Left ventricle myocardium inferior (tissue), 1 donor: ENCODE measurements at regions not wholly inside any gene's neighbourhood (a gene's known extent, or its start where the extent isn't known, plus 50 kb on each side); places are given as distances from the start of the nearest gene placed in this dataset.

Experiments used
- DNase-seq: peaks from one replicate; pipeline ENCODE4 v3.0.0-alpha.2; 2020
- H3K27ac ChIP-seq: fragments of 200-600 bp; replicated peaks from 2 replicates; pipeline ENCODE4 v1.8.0; 2021
- H3K27me3 ChIP-seq: fragments of 200-600 bp; 2 replicates; pipeline ENCODE4 v1.8.0; 2021; ENCODE audit warnings: low read depth
- H3K36me3 ChIP-seq: fragments of 200-600 bp; 2 replicates; pipeline ENCODE4 v1.8.0; 2021
- H3K4me1 ChIP-seq: fragments of 200-600 bp; 2 replicates; pipeline ENCODE4 v1.8.0; 2021
- H3K4me3 ChIP-seq: fragments of 200-600 bp; 2 replicates; pipeline ENCODE4 v1.8.0; 2021; ENCODE audit warnings: mild to moderate bottlenecking, moderate library complexity
- H3K9me3 ChIP-seq: fragments of 200-600 bp; replicated peaks from 2 replicates; pipeline ENCODE4 v1.8.0; 2021
- CTCF ChIP-seq: fragments of 200-600 bp; IDR thresholded peaks from 2 replicates; pipeline ENCODE4 v1.8.0; 2021; ENCODE audit warnings: antibody characterized with exemption, mild to moderate bottlenecking, borderline replicate concordance
- intact Hi-C: fragments of 100-400 bp; cut with micrococcal nuclease; formaldehyde crosslinking; loops from one replicate; pipeline ENCODE4 v1.11.0; 2022
- donor health status: DM: no; HTN: yes; CAD: no; lungs with severe emphysema.

DNA sequence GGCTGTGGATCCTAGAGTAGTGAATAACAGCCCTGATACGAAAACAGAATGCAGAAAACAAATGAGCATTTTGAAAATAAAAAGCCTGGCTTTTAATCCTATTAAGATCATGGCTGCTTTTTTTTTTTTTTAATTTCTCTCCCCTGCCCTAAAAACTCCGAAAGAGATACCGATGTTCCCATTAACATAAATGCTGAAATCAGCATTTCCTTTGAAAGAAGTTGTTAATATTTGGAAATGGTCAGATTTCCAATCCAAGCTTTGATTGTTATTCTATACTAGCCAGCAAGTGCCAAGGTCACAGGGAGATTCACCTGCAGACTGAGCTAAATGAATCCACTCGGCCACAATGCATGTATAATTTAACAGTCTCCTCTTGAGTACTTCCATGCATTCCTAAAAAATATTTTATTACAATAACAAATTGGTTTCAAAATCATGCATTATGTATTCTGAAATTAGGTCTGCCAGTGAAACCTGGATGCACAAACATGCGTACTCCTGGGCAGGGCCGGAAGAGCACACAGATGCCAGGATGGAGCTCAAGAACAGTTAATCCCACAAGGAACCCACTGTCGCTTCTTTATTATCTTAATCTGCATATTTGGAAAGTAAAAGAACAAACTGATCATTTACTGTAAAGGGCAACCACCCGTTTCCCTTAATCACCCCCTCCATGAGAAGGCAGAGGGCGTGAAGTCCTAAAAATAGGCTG lies 521.5 kb upstream of the ZFHX3 start:
- H3K27ac ChIP-seq: no peak overlapping the region

DNA sequence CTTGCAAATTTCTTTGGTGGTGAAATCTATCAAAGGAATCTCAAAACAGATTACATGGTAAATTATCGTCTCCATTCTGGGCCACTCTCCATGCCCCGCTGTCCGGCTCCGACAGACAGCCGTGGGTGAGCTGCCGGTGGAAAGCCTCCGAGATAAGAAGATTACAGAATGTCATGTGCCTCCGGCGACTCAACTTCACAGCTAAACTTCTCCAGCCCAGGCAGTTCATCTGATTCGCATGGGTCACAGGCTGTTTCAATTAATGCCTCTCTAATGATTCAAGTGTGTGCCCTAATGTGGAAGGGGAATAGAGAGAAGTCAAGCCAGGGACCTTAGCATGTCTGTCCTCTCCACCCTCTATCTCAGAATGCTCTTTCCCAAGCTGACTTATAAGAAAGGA lies 520.8 kb upstream of the ZFHX3 start:
- Histone ChIP-seq H3K27ac (no peak overlapping the region), H3K4me3 (no peak overlapping the region), H3K36me3 (no peaks in the 10 kb centered on the region), H3K27me3 (peaks cover 29% of the 10 kb centered on the region), H3K4me1 (peaks cover 6% of the 10 kb centered on the region), H3K9me3 (no peaks in the 10 kb centered on the region)
- DNase-seq: no peak
- intact Hi-C loops: no loop called here
- TF ChIP-seq CTCF: no peak

More for the DNA sequence above, 521.5 kb upstream of the ZFHX3 start:
- Histone ChIP-seq H3K4me1 (peaks cover 6% of the 10 kb centered on the region), H3K4me3 (no peak overlapping the region), H3K27me3 (peaks cover 33% of the 10 kb centered on the region), H3K9me3 (no peaks in the 10 kb centered on the region), H3K36me3 (no peaks in the 10 kb centered on the region)
- no peak for TF ChIP-seq CTCF
- intact Hi-C loops: no loop called here
- DNase-seq: no peak

GRCh38 chr16:73565925-73566324 lies 518.0 kb upstream of the ZFHX3 start:
- H3K9me3 ChIP-seq: no peaks in the 10 kb centered on the region
- TF ChIP-seq CTCF: no peak
- no peaks in the 10 kb centered on the region for H3K36me3 ChIP-seq
- H3K27me3 ChIP-seq: peaks cover 29% of the 10 kb centered on the region
- no peak for DNase-seq
- H3K27ac ChIP-seq: no peak overlapping the region
- no peaks in the 10 kb centered on the region for H3K4me1 ChIP-seq
- H3K4me3 ChIP-seq: no peak overlapping the region
- intact Hi-C loops: no loop called here

- peaks cover 29% of the 10 kb centered on the region for H3K27me3 ChIP-seq
- peak; percentile 36 for TF ChIP-seq CTCF
- H3K36me3 ChIP-seq: no peaks in the 10 kb centered on the region
- H3K4me3 ChIP-seq: no peak overlapping the region
- no peak overlapping the region for H3K27ac ChIP-seq
- no peaks in the 10 kb centered on the region for H3K4me1 ChIP-seq
- intact Hi-C loops: no loop called here
- no peak for DNase-seq
- no peaks in the 10 kb centered on the region for H3K9me3 ChIP-seq
These were observed 517.3 kb upstream of the ZFHX3 start for GRCh38 chr16:73565263-73565662.

GRCh38 chr16:73563709-73564108 lies 515.8 kb upstream of the ZFHX3 start:
- no peak for DNase-seq
- Histone ChIP-seq H3K9me3 (no peaks in the 10 kb centered on the region), H3K4me3 (no peak overlapping the region), H3K27me3 (peaks cover 15% of the 10 kb centered on the region), H3K27ac (no peak overlapping the region), H3K4me1 (no peaks in the 10 kb centered on the region), H3K36me3 (no peaks in the 10 kb centered on the region)
- intact Hi-C loops: no loop called here
- TF ChIP-seq CTCF: no peak
